Astrocyte of the cerebellum (primary cell): ENCODE measurements at regions not wholly inside any gene's neighbourhood (a gene's known extent, or its start where the extent isn't known, plus 50 kb on each side); places are given as distances from the start of the nearest gene placed in this dataset.

Source experiments
- DNase-seq: peaks from one replicate; pipeline ENCODE4 v3.0.0-alpha.2; 2011; ENCODE audit warnings: low read depth
- H3K4me3 ChIP-seq: 2 replicates; pipeline ENCODE4 v1.5.1; 2011; ENCODE audit warnings: mild to moderate bottlenecking, low read depth, low read length, moderate library complexity
- in situ Hi-C: cut with HindIII; loops from 2 replicates; pipeline ENCODE4 v1.10.0; 2017; ENCODE audit warnings: low sequenced_read_pairs
- TF ChIP-seq, protein P1 (sequence below): IDR thresholded peaks from 2 replicates; pipeline ENCODE4 v1.5.1; 2012; ENCODE audit warnings: low read length, low read depth, moderate library complexity, mild to moderate bottlenecking; ENCODE audit errors: missing control alignments

DNA sequence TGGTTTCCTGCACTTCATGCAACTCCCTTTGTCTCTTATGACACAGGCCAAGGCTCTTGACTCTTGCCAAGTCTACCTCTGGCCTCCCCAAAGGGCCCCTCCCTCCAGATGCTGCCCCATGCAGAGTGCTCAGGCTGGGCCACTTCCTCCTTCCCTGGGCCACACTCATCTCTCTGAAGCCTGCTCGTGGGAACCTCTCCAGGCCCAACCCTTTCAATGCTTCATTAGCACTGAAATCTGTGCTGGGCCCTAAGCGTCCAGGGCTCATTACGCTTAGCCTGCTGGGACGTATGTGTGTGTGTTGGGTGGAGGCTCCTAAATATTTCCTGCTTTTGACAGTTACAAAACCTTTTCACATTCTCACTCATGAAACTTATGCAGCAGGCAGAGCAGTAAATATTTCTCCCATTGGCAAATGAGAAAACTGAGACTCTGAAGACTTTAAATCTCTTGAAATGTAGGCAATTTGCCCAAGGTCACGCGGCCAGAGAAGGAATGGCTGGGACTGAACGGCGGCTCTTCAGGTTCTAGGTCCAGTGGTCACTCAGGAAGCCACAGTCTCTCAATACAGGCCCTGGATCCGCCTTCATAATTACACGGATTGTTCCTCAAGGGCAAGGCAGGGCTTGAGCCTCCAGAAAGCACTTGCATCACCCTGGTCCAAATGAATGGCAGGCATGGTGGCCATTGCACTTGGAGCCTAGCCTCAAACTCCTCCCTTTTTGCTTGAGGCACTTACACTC, 241.7 kb upstream of the HES1 start:
- H3K4me3 ChIP-seq, result no peak overlapping the region
- in situ Hi-C loops, result no loop called here
- TF ChIP-seq, protein P1, sequence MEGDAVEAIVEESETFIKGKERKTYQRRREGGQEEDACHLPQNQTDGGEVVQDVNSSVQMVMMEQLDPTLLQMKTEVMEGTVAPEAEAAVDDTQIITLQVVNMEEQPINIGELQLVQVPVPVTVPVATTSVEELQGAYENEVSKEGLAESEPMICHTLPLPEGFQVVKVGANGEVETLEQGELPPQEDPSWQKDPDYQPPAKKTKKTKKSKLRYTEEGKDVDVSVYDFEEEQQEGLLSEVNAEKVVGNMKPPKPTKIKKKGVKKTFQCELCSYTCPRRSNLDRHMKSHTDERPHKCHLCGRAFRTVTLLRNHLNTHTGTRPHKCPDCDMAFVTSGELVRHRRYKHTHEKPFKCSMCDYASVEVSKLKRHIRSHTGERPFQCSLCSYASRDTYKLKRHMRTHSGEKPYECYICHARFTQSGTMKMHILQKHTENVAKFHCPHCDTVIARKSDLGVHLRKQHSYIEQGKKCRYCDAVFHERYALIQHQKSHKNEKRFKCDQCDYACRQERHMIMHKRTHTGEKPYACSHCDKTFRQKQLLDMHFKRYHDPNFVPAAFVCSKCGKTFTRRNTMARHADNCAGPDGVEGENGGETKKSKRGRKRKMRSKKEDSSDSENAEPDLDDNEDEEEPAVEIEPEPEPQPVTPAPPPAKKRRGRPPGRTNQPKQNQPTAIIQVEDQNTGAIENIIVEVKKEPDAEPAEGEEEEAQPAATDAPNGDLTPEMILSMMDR, result no peak
- peak; percentile 3 for DNase-seq

DNA sequence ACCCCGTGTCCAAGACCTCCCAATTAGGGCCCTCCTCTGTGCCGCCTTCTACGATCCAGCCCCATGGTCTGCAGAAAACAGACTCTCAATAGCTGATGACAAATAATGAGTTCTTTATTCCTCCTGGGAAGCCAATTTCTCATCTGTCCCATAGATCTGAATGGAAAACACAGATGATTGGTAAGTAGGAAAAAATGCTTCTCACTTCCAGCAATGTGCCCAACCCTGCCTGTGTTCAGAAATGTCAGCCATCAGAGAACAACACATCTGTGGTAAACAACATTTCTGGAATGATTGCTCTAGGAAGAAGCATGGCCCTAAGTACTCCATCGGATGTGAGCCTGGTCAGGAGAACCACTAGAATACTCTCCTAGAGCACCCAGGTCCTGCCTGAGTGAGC, 240.5 kb upstream of the HES1 start:
- TF ChIP-seq, protein P1, result no peak
- no peak overlapping the region for H3K4me3 ChIP-seq
- no peak for DNase-seq
- in situ Hi-C loops, result no loop called here

DNA sequence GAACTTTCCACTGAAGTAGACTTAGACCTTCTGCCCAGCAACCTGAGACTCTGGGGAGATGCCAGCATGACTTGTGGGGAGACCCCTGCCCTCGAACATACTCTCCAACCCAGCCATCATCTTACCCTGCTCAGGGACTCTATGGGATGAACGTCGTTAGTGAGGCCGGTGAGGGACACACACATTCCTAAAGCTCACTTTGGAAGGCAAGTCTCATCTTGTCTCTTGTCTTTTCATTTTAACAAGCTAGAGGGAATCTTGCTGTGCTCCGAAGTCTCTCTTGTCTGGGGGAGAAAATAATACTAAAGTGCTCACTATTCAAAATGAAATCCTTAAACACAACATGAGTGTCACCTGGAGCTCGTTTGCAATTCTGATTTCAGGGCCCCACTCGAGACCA, 239.5 kb upstream of the HES1 start:
- DNase-seq, result no peak
- in situ Hi-C loops, result no loop called here
- TF ChIP-seq, protein P1, result no peak
- H3K4me3 ChIP-seq, result no peak overlapping the region

DNA sequence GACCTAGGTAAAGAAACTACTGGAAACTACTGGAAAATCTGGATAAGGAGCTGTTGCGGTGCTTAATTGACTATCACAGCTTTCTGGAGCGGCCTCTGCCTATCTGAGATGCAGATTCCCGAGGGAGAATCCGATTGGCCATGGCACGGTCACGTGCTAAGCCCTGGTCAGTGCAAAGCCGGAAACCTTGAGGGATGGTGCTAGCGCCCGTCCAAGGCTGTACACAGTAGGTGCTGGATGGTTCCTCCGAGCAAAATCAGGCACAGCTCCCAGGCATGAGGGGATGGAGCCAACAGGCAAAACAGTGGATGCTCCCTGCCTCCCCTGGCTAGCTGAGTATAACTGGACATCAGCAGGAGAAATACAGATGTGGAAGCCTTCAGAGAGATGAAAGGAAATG, 238.7 kb upstream of the HES1 start:
- in situ Hi-C loops, result no loop called here
- TF ChIP-seq, protein P1, result no peak
- H3K4me3 ChIP-seq, result no peak overlapping the region
- no peak for DNase-seq

DNA sequence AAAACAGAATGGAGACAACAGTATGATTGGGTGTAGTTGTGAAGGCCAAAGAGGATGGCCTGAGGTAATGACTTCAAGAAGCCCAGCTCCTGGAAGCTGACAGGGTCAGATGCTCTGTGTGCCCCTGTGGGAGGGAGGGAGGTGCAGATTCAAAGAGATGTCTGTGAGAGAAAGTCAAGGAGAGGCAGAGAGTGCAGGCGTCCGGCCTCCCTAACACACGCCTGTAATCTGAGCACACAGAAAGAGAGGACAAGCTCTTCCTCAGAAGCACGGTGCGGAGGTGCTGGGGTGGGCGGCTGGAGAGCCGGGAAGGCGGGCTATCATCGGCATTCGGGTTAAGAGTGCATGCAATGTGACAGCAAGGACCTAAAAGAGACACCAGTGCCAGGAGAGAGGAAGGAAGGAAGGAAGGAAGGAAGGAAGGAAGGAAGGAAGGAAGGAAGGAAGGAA, 238.2 kb upstream of the HES1 start:
- in situ Hi-C loops, result no loop called here
- no peak for DNase-seq
- H3K4me3 ChIP-seq, result no peak overlapping the region
- TF ChIP-seq, protein P1, result no peak

DNA sequence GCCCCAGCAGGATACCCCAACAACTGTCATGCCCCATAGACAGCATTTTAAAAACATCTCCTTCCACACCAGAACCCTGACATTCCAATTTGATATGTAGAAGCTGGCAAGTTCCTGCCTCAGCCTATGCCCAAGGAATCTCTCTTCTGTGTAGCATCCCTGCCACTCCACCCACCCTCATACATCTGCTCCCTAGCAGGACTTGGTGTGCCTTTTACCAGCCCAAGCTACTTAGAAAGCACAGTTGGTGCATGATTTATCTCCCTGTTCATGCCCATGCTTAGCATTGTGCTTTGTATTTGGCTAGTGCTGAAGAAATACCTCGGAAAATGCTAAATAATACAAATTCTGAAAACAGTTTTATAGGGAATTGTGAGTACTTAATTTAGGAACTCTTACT, 236.9 kb upstream of the HES1 start:
- no peak for DNase-seq
- TF ChIP-seq, protein P1, result no peak
- in situ Hi-C loops, result no loop called here
- no peak overlapping the region for H3K4me3 ChIP-seq

DNA sequence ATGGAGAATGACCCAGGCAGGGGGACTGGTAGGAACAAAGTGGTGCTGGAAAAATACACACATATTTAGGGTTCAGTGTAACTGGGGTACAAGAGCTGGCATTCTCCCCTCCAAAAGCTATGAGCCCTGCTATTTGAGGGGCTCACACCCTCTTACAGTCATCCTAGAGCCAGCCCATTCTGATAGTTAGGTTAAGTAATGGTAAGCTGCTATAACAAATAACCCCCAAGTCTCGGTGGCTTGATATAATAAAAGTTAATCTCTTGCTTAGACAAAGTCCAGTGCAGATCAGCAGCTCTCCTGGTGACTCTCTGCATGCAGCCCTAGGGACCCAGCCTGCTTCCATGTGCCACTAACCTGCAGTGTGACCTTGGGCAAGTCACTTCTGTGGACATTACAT, 234.9 kb upstream of the HES1 start:
- in situ Hi-C loops, result no loop called here
- no peak for DNase-seq
- TF ChIP-seq, protein P1, result no peak
- no peak overlapping the region for H3K4me3 ChIP-seq
